ENCODE measurements at regions not wholly inside any gene's neighbourhood (a gene's known extent, or its start where the extent isn't known, plus 50 kb on each side); places are given as distances from the start of the nearest gene placed in this dataset.

DNA sequence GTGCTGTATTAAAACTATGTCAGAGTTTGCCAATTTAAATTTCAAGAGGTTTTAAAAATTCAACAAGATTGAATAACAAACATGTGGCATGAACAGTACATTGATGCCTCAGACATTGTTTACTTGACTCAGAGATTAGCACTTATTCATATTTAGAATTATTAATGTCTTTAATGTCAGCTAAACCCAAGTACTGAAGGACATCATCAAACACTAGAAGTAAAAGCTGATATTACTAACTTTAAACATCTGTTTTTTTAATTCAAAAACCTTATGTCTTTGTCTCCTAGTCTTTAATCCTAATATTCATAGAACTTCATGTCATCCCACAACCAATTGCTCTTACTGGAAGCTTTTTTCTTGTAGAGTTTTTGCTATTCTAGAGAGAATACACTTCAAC lies 406.2 kb upstream of the PCDH7 start:
- no peak for DNase-seq (ENCODE audit: low read depth)

DNA sequence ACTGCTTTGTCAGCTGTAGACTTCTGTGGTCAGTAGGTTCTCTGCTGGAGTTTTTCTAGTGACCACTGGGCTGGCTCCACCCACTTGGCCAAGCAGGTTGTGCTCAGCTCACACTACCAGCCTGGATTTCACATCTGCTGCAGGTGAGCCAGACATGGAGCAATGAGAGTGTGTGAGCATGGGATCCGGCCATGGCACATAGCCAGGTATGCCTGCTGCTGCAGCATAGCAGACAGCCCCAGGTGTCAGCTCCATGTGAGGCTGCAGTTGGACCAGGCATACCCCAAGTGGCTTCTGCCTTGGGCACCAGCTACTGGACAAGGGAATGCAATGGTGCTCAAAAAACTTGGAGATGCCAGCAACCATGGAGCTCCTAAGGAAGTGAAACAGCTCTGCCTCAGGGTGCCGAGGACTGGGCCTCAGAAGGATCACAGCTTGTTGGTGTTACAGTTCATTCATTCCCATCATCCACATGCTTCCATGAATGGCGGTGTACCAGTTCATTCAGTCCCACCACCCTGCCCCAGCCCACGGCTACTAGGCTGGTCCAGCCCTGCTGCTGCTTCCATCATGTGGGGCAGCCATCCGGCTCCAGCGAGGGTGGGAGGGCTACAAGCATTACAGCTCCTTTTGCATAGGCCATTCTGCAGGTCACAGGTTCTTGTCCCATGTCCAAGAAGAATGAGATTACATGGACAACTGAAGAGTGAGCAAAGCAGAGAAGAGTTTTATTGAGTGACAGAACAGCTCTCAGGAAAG lies 389.1 kb upstream of the PCDH7 start:
- DNase-seq (ENCODE audit: low read depth), result no peak

DNA sequence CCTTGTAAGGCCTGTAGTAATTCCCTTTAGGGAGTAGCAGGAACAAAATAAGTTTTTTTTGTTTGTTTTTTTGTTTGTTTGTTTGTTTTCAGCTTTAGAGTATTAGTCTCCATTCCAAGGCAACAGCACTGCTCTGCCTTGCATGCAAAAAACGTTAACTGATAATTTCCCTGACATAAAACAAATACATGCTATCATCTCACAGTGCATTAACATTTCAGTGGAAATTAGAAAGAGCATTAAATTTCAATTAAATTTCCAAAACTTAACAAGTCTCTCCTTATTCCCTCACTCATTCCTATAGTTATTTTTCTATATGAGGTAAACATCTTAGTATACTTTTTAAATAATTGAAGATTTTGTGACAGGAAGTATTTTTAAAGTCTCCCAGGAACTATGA lies 378.4 kb upstream of the PCDH7 start:
- DNase-seq (ENCODE audit: low read depth), result no peak

DNA sequence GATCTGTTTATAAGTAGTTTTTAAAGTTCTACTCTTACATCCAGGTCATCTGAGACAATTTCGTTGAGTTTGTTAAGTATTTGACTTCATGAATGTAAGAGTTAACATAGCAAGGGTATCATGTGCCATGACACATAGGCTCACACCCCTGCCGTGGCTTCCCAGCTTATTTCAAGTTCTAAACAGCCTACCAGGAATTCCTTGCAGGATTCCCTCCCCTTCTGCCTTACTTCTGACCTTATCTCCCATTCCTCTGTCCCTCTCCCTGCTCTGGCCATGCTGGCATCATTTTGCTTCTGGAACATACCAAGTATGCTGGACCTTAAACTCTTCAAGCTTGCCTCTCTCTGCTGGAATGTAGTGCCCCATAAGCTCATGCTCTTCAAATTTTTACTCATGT lies 369.9 kb upstream of the PCDH7 start:
- DNase-seq (ENCODE audit: low read depth), result no peak

DNA sequence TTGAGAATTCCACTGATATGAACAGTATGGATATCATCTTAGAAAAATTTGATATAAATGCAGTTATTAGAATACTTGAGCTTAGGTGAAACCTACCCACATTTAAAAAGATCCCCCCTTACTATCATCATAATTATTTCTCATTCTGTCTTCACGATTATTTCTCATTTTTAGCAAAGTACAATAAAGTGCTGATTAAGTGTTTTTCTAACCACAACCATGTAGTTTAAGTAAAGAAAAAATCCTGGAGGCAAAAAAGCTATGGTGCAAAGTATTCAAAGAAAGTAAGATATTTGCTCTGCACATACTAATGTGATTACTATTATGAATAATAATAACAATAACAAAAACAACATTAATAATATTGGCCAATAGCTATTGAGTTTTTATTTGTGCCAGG lies 365.6 kb upstream of the PCDH7 start:
- DNase-seq (ENCODE audit: low read depth), result no peak

DNA sequence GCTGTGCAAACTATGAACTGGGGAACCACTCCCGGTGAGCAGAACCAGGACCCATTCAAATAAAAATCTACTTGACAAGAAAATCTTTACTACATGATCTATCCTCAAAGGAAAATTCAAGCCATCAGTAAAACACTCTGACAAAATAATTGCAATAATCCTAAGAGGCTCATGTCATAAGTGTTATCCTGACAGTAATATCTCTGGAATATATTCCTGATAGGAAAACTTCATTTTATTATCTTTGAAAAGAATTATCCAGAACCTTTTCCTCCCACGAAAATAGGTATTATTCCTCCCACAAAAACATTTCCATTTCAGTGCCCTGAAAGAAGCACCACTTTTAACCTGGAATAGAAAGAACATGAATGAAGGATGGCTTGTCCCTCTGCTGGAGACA lies 357.7 kb upstream of the PCDH7 start:
- DNase-seq (ENCODE audit: low read depth), result no peak

DNA sequence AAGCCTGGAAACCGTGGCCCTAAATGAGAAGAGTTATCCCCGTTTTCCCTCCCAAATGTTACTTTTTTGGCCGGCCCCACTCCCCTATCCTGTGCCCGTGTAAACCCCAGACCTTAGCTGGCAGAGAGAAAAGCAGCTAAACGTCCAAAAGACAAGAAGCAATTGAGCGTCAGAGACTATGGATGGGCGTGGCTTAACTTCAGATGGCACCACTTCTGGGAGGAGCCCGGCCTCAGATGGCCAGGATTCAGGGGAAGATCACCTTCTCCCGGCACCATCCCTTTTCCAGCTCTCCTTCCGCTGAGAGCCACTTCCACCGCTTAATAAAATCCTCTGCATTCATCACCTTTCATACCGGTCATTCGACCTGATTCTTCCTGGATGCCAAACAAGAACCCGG lies 350.1 kb upstream of the PCDH7 start:
- DNase-seq (ENCODE audit: low read depth), result no peak

DNA sequence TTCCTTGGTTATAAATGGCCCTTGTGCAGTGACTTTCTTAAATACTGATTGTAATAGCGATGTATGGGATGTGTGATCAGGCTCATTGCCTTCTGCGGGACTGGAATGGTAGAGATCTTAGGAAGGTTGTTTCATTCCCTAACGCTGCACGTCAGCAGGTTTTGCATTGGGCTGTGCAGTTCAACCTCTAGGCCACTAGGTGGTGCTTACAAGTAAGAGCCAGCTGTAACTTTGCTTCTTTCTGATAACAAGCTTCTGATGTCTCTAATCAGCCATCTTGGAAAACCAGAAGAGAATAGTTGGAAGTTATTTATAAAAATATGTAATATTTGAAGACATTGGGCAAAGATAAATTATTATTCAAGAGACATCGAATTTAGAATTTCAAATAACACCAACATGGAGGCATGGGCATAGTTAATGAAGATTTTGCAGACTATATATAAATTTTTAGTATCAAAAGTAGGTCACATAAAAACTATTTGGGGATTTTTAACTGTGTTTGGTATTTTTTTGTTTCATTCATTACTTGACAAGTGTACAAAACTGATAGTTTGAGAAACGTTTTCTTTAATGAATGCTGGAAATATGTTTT lies 339.7 kb upstream of the PCDH7 start:
- peak; percentile 24 for DNase-seq (ENCODE audit: low read depth)

DNA sequence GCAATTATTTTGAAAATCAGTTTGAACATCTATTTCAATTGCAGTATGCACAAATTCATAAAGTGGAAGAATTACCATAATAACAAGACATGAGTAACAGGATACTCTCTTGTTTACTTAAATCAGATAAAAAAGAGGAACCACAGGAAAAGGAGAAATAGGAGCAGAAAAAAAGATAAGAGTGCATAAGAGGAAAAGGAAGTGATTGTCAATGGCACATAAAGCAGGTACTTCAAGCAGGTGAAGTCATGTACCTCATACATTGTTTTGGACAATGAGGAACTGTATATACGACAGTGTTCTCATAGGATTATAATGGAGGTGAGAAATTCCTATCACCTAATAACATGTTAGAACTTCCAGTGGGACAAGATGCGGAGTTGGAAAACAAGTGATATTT lies 334.5 kb upstream of the PCDH7 start:
- no peak for DNase-seq (ENCODE audit: low read depth)

DNA sequence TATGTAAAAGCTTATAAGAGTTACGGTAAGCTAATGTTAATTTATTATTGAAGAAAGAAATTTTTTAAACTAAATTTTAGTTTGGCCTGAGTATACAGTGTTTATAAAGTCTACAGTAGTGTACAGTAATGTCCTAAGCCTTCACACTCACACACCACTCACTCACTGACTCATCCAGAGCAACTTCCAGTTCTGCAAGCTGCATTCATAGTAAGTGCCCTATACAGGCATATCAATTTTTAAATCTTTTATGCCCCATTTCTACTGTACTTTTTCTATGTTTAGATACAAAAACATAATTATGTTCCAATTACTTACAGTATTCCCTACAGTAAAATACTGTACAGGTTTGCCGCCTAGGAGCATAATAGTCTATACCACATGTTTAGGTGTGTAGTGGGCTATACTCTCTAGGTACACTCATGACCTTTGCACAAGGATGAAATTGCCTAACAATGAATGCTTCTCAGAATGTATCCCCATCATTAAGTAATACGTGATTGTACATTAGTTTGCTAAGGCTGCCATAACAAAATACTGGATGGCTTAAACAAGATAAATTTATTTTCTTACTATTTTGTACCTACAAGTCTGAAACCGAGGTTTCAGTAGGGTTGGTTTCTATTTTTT lies 333.8 kb upstream of the PCDH7 start:
- no peak for DNase-seq (ENCODE audit: low read depth)

DNA sequence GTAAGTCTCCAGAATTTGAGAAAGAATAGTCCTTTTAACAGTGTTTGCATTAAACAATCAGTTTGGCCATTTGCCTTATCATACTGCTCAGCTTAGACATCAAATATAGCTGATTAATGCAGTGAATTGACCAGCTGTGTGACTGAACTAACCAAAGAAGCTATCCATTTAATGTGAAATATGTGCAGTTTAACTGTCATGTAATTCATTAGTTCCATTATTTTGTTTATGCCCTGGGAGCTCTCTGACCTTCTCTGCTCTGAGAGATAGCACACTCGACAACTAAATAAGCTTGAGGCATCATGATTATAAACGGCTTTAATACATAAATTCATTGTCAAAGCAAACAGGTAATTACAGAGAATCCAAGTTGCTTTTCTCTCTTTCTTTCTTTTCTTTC lies 324.3 kb upstream of the PCDH7 start:
- DNase-seq (ENCODE audit: low read depth), result no peak

DNA sequence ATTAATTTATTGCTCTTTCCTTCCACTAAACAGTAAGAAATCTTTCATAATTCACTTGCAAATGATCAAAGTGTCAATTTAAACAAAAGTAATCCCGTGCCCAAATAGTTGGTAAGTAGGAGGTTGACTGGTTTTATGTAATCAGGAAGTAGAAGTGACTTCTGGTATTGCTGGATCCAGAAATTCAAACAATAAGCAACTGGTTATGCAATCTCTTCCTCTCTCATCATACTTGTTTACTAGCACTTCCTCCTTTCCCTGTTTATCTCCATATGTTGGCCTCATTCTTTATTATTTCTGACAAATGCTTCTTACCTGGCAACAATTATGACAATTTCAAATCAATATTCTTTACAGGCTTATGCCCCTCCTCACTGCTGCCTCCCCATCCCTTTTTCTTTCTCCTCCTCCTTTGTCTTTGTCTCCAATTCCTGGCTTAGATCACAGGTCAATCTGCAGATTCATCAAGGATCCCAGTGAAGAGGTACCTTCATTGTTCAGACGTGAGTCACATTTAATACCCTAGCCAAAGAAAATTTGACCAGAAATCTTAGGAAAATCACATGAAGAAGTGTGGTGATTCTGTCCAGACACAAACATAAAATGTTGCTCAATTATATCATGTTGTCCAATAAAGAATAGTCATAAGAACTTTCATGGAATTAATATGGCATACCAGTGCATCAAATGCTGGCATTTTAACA lies 323.2 kb upstream of the PCDH7 start:
- DNase-seq (ENCODE audit: low read depth), result no peak

DNA sequence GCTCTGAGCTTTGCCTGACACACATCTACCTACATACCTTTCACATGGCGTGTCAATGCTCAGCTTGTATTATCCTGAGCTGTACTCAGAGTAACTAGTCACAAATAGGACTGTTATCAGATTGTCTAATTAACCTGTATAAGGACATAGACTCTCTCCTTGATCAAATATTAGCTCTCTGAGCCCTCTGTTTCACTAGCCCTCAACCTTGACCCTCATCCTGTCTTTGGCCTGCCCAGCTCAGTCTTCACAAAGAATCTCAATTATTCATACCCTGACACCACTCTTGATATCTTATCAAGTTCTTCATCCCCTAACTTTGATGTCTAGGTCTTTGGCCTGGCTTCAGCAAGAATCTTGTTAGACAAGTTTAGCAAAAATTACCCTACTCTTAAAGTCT lies 320.7 kb upstream of the PCDH7 start:
- DNase-seq (ENCODE audit: low read depth), result no peak

DNA sequence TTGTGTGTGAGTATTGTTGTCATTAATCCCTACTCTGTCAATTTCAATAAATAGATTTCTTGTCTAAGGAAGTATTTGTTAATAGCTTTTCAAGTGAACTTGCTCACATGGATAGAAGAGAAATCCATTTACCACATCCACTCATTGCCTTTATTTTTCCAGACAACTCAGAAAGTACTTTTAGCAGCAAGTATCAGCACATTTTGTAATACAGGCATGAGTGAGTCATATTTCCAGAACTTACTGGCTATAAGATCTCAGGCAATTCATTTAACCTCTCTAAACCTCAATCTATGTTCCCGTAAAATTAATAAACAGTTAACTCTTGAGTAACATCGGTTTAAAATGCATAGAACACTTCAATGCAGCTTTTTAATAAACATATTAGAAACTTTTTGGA lies 317.9 kb upstream of the PCDH7 start:
- no peak for DNase-seq (ENCODE audit: low read depth)

DNA sequence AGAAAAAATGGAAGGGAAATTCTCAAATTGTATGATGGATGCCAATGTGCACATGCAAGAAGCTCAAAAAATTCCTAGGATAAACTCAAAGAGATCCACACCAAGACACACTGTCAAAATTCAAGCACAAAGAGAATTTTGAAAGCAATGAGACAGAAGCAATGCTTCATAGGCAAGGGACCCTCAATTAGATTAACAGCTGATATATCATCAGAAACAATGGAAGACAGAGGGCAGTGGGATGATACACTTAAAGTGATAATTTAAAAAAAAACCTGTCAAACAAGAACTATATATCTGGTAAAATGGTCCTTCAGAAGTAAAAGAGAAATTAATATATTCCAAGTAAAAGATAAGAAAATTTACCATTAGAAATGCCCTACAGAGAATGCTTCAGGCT lies 306.3 kb upstream of the PCDH7 start:
- DNase-seq (ENCODE audit: low read depth), result no peak

DNA sequence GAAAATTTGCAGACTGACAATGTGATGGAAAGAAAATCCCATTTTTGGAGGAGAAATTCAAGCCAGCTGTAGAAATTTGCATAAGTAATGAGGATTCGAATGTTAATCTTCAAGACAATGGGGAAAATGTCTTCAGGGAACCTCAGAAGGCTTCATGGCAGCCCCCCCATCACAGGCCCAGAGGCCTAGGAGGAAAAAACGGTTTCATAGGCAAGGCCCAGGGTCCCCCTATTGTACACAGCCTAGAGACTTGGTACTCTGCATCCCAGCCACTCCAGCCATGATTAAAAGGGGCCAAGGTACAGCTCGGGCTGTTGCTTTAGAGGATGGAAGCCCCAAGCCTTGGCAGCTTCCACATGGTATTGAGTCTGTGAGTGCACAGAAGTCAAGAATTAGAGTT lies 303.6 kb upstream of the PCDH7 start:
- DNase-seq (ENCODE audit: low read depth), result no peak

DNA sequence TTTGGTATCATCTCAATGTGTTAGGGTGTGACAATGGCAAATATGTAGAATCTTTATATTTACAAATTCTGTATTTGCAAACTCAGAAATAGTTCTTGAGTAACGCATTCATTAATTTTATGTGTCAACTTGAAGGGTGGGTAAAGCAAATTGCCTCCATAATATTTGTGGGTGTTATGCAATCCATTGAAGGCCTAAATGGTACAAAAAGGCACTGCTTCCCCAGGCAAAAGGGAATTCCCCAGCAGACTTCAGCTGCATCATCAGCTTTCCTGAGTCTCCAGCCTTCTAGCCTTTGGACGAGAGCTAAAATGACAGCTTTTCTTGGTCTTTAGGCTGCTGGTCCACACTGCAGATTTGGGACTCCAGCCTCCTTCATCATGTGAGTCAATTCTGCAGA lies 292.2 kb upstream of the PCDH7 start:
- DNase-seq (ENCODE audit: low read depth), result no peak

DNA sequence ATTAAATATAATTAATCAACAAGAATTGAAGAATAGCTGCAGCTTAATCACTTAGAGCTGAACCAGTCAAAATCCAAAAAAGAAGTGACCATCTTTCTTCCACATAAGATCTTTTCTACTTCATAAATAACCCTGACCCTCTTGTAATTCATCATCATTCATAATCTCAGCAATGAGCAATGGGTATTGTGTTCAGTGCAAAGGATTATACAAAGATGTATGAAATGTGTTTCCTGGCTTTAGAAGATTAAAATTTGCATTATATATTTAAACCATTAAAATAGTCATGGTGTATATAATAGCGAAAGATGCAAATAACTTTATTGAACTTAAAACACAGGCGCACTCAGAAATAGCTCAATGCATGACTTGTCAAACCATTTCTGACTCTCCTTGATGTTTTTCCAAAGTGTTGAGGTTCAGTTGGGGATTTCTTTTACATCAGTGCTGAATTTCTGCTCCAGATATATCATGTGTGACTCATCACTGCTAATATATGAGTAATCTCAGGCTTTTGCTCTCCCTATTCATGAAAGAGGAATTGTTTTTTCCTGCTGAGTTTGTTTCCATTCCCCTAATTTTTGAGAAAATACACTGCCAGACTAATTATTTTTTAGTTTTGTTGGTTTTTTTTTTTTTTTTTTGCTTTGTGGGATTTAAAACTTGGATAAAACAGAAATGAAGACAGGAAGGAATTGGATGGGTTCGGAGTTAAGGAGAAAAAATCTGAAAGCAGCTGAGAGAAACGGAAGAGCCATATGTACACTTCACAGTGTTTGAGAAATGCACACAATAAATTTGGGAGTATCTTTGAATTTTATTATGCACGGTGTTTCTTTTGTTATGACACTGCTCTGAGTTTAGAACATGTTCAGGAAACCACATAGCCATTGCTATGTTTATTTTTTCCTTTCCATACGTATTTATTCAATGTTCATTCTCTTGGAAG lies 290.1 kb upstream of the PCDH7 start:
- no peak for DNase-seq (ENCODE audit: low read depth)

DNA sequence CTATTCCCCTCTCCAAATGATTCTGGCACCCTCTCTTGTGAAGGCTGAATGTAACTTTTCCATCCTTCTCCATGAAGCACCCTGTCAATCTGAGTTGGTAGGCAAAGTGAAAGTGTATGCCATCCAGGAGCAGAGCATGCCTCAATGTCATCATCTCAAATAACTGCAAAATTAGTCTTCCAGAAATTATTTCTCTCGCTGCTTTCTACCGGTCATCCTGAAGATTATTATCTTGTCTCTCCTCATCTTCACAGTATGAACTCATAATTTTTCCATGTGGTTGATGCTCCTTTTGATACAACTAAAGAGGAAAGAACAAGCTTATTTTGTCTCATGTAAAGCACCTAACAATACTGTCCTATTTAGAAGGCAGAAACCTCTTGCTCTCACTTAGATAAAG lies 285.5 kb upstream of the PCDH7 start:
- DNase-seq (ENCODE audit: low read depth), result no peak

DNA sequence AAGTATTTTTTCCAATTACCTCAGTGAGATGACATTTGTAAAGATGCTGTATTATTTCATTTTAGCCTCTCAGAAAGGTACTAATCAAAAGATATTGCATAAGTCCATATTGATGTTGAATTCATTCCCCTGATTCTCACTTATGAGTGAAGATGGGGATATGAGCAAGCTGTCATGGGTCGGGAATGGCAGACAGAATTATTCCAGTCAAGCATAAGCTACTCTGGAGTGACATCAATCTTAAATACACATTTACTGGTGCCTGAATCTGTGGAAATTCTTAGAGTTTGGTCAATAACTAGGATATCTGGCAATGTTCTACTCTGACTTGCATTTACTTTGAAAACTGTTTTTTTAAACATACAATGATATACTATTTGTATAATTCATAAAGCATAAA lies 283.8 kb upstream of the PCDH7 start:
- no peak for DNase-seq (ENCODE audit: low read depth)

DNA sequence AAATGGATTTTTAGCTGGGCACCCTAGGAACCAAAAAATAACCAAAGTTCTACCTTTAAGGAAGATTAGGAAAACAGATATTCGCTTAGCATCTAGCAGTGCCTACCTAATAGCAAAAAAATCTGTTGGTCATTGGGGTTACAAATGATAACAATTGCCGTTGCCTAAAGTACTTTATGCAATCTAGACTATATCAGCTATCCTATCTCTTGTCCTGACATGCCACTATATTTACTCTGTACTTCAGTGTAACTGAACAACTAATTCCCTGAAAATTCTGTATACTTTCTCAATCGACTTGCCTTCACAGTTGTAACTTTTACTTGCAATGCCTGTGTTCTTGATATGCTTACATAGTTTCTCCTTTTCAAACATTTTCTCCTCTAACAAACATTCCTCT lies 282.9 kb upstream of the PCDH7 start:
- no peak for DNase-seq (ENCODE audit: low read depth)

DNA sequence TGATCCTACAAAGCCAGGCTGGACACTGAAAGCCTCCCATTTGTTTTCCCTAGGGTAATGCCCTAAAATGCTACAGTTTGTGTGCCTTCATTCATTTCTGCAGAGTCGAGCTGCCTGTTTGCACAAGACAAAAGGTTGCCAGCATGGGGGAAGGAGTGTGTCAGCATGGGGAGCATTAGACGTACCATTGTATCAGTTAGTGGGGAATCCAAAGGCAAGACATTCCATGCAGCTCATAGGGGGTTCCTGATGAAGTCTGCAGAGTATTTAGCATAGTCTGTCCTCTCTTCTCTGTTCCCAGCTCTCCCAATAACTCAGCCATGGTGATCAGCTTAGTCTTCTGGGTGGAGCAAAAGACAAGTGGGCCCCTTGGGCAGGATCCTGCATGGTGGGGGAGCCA lies 276.9 kb upstream of the PCDH7 start:
- DNase-seq (ENCODE audit: low read depth), result no peak

Data from renal cortical epithelial cell (primary cell).